ENCODE measurements at regions not wholly inside any gene's neighbourhood (a gene's known extent, or its start where the extent isn't known, plus 50 kb on each side); places are given as distances from the start of the nearest gene placed in this dataset.

DNA sequence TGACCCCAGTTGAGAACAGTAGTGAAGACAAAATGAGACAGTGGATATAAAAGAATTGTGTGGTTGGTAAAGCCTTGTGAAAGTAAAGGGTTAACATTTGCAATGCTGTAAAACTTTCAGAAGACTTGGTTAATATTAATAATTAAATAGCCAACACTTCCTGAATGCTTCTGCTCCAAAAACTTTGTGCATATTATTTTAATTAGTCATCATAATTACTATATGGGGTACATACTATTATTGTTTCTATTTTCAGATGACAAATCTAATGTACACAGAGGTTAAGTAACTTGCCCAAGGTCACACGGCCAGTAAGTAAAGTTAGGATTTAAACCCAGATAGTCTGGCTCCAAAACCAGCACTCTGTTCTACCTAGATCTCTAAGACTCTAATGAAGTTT is 291.3 kb downstream of the OGFRL1 start:
- Histone ChIP-seq H3K79me2 (ENCODE audit: insufficient read depth, low read length) (no peaks in the 10 kb centered on the region), H3K4me1 (ENCODE audit: control insufficient read depth in 1 of 2, insufficient read depth in 2 of 2, low read length in 2 of 2) (no peaks in the 10 kb centered on the region), H2AFZ (ENCODE audit: low read depth, low read length, poor library complexity, severe bottlenecking) (no peak overlapping the region), H3K36me3 (ENCODE audit: control insufficient read depth in 1 of 2, insufficient read depth in 2 of 2, low read length in 2 of 2) (no peaks in the 10 kb centered on the region), H3K9me2 (ENCODE audit: insufficient read depth) (no peaks in the 10 kb centered on the region), H4K20me1 (ENCODE audit: insufficient read depth) (no peaks in the 10 kb centered on the region), H3K4me2 (ENCODE audit: low read length) (no peak overlapping the region), H3K27ac (ENCODE audit: low read depth, low read length) (no peak overlapping the region), H3K27me3 (ENCODE audit: insufficient read depth, low read length) (no peaks in the 10 kb centered on the region), H3K4me3 (replicated peaks in 1 of 2; ENCODE audit: low read depth in 1 of 2, low read length in 2 of 2) (no peak overlapping the region), H3K9ac (ENCODE audit: low read length) (no peak overlapping the region), H3K9me3 (ENCODE audit: control insufficient read depth in 1 of 2, insufficient read depth in 1 of 2, low read depth in 1 of 2, low read length in 2 of 2) (no peaks in the 10 kb centered on the region)
- ChIA-PET CTCF (no interaction called here), RAD21 (ENCODE audit: low non-redundant PET in 1 of 2, low total read pairs in 2 of 2, uncharacterized antibody in 2 of 2, unreplicated experiment in 2 of 2) (no interaction called here), POLR2A (no interaction called here)
- DNase-seq (ENCODE audit: low read depth, low spot score), result no peak
- no TSS peak for BruUV-seq (replicated peaks)
- intact Hi-C loops (cut with micrococcal nuclease), result no loop called here
- no peak for TF ChIP-seq ELF1 (IDR thresholded peaks at IDR 0.05; ENCODE audit: borderline replicate concordance, low read depth)
- no peak for TF ChIP-seq CBX3 (IDR thresholded peaks at IDR 0.05; ENCODE audit: low read depth)
- TF ChIP-seq YY1 (IDR thresholded peaks at IDR 0.05; ENCODE audit: extremely low read depth, insufficient replicate concordance, low read depth, low read length), result no peak
- TF ChIP-seq, protein P1, sequence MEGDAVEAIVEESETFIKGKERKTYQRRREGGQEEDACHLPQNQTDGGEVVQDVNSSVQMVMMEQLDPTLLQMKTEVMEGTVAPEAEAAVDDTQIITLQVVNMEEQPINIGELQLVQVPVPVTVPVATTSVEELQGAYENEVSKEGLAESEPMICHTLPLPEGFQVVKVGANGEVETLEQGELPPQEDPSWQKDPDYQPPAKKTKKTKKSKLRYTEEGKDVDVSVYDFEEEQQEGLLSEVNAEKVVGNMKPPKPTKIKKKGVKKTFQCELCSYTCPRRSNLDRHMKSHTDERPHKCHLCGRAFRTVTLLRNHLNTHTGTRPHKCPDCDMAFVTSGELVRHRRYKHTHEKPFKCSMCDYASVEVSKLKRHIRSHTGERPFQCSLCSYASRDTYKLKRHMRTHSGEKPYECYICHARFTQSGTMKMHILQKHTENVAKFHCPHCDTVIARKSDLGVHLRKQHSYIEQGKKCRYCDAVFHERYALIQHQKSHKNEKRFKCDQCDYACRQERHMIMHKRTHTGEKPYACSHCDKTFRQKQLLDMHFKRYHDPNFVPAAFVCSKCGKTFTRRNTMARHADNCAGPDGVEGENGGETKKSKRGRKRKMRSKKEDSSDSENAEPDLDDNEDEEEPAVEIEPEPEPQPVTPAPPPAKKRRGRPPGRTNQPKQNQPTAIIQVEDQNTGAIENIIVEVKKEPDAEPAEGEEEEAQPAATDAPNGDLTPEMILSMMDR (IDR thresholded peaks at IDR 0.05 in 2 of 3, conservative IDR thresholded peaks at IDR 0.05 in 1 of 3; ENCODE audit: borderline replicate concordance in 1 of 3, insufficient read depth in 1 of 3, low read depth in 2 of 3, low read length in 2 of 3), result no peak
- TF ChIP-seq FOSL1 (IDR thresholded peaks at IDR 0.05; ENCODE audit: low read depth), result no peak
- TF ChIP-seq ZNF274 (IDR thresholded peaks at IDR 0.05; ENCODE audit: low read depth, low read length), result no peak
- no peak for TF ChIP-seq EZH2phosphoT487 (IDR thresholded peaks at IDR 0.05; ENCODE audit: borderline replicate concordance)
- TF ChIP-seq EZH2 (IDR thresholded peaks at IDR 0.05), result no peak
- no peak for TF ChIP-seq CEBPB (IDR thresholded peaks at IDR 0.05; ENCODE audit: low read depth)
- no peak for ATAC-seq

DNA sequence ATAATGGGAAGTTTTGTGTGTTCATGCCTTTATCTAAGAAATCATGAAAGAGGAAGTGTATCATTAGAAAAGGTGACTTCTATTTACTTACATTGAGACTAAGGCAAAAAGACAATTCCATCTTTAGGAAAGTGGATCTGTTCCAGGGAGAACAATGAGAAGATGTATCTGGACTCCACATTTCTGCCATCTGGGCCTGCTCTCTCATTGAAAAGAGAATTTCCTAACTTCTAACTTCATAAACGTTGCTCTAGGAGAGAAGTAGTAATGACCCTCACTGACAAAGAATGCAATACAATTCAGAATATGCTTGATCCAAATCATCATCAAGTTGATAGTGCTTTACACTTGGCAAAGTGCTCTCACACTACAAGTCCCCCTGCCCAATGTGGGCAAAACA is 294.2 kb downstream of the OGFRL1 start:
- CTCF ChIA-PET, result no interaction called here
- H3K9ac ChIP-seq (ENCODE audit: low read length), result no peak overlapping the region
- TF ChIP-seq SP1 (IDR thresholded peaks at IDR 0.05; ENCODE audit: low read depth) (no peak), EZH2 (IDR thresholded peaks at IDR 0.05) (no peak), YY1 (IDR thresholded peaks at IDR 0.05; ENCODE audit: extremely low read depth, insufficient replicate concordance, low read depth, low read length) (no peak), EGR1 (IDR thresholded peaks at IDR 0.05; ENCODE audit: low read depth) (no peak), SRF (IDR thresholded peaks at IDR 0.05; ENCODE audit: low read depth) (no peak), POLR2AphosphoS5 (IDR thresholded peaks at IDR 0.05; ENCODE audit: low read depth, low read length) (no peak), EZH2phosphoT487 (IDR thresholded peaks at IDR 0.05; ENCODE audit: borderline replicate concordance) (no peak), FOSL1 (IDR thresholded peaks at IDR 0.05; ENCODE audit: low read depth) (no peak), JUND (IDR thresholded peaks at IDR 0.05) (no peak), ELF1 (IDR thresholded peaks at IDR 0.05; ENCODE audit: borderline replicate concordance, low read depth) (no peak)
- TF ChIP-seq, protein P2, sequence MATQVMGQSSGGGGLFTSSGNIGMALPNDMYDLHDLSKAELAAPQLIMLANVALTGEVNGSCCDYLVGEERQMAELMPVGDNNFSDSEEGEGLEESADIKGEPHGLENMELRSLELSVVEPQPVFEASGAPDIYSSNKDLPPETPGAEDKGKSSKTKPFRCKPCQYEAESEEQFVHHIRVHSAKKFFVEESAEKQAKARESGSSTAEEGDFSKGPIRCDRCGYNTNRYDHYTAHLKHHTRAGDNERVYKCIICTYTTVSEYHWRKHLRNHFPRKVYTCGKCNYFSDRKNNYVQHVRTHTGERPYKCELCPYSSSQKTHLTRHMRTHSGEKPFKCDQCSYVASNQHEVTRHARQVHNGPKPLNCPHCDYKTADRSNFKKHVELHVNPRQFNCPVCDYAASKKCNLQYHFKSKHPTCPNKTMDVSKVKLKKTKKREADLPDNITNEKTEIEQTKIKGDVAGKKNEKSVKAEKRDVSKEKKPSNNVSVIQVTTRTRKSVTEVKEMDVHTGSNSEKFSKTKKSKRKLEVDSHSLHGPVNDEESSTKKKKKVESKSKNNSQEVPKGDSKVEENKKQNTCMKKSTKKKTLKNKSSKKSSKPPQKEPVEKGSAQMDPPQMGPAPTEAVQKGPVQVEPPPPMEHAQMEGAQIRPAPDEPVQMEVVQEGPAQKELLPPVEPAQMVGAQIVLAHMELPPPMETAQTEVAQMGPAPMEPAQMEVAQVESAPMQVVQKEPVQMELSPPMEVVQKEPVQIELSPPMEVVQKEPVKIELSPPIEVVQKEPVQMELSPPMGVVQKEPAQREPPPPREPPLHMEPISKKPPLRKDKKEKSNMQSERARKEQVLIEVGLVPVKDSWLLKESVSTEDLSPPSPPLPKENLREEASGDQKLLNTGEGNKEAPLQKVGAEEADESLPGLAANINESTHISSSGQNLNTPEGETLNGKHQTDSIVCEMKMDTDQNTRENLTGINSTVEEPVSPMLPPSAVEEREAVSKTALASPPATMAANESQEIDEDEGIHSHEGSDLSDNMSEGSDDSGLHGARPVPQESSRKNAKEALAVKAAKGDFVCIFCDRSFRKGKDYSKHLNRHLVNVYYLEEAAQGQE (IDR thresholded peaks at IDR 0.05; ENCODE audit: low read depth), result no peak
- intact Hi-C loops (cut with micrococcal nuclease), result no loop called here
- DNase-seq (ENCODE audit: low read depth, low spot score) (no peak), ATAC-seq (no peak)
- H3K4me1 ChIP-seq (ENCODE audit: control insufficient read depth in 1 of 2, insufficient read depth in 2 of 2, low read length in 2 of 2), result no peaks in the 10 kb centered on the region
- no TSS peak for BruUV-seq (replicated peaks)
- RAD21 ChIA-PET (ENCODE audit: low non-redundant PET in 1 of 2, low total read pairs in 2 of 2, uncharacterized antibody in 2 of 2, unreplicated experiment in 2 of 2), result no interaction called here
- no peaks in the 10 kb centered on the region for H3K36me3 ChIP-seq (ENCODE audit: control insufficient read depth in 1 of 2, insufficient read depth in 2 of 2, low read length in 2 of 2)
- no peaks in the 10 kb centered on the region for H3K9me2 ChIP-seq (ENCODE audit: insufficient read depth)
- no peaks in the 10 kb centered on the region for H3K27me3 ChIP-seq (ENCODE audit: insufficient read depth, low read length)
- no peak overlapping the region for H2AFZ ChIP-seq (ENCODE audit: low read depth, low read length, poor library complexity, severe bottlenecking)
- H4K20me1 ChIP-seq (ENCODE audit: insufficient read depth), result no peaks in the 10 kb centered on the region
- no peaks in the 10 kb centered on the region for H3K9me3 ChIP-seq (ENCODE audit: control insufficient read depth in 1 of 2, insufficient read depth in 1 of 2, low read depth in 1 of 2, low read length in 2 of 2)
- POLR2A ChIA-PET, result no interaction called here
- H3K79me2 ChIP-seq (ENCODE audit: insufficient read depth, low read length), result no peaks in the 10 kb centered on the region
- H3K27ac ChIP-seq (ENCODE audit: low read depth, low read length), result no peak overlapping the region
- H3K4me2 ChIP-seq (ENCODE audit: low read length), result no peak overlapping the region
- H3K4me3 ChIP-seq (replicated peaks in 1 of 2; ENCODE audit: low read depth in 1 of 2, low read length in 2 of 2), result no peak overlapping the region

Data from HCT116 (cell line).